Breast epithelium (tissue), 3 donors: ENCODE measurements at regions not wholly inside any gene's neighbourhood (a gene's known extent, or its start where the extent isn't known, plus 50 kb on each side); places are given as distances from the start of the nearest gene placed in this dataset.

Experiments used
- POLR2A ChIP-seq: fragments of 450-650 bp; IDR thresholded peaks from one replicate; pipeline ENCODE4 v1.6.1; 2016; ENCODE audit warnings: antibody characterized with exemption, mild to moderate bottlenecking, moderate library complexity
- POLR2AphosphoS5 ChIP-seq, 3 donors: sonication (generic); formaldehyde crosslinking; IDR thresholded peaks; one replicate each; pipeline ENCODE4 v1.6.1; 2017; ENCODE audit warnings: antibody characterized with exemption in 3 of 3
- TF ChIP-seq, protein P1 (sequence below), 3 donors: fragments of 450-650 bp; IDR thresholded peaks; one replicate each; pipeline ENCODE4 v1.5.1; 2016 to 2017; ENCODE audit warnings: antibody characterized with exemption in 3 of 3, mild to moderate bottlenecking in 3 of 3, moderate library complexity in 3 of 3

DNA sequence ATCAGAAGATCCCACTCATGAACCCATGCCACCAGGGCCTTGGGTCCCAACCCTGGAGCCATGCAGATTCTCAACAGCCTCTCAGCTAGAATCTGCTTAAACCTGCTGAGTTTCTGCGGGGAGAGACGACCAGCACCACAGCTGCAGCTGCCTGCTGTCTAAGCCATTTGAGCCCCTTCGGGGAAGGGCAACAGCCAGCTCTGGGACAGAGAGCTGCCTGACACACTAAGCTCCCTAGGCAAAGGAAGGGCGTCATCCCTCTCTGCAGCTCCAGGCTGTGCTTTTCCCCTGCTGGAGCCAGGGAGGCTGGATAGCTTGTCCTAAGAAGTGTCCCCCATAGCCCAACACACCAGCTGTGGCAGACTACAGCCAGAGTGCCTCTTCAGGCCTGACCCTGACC, 182.5 kb downstream of the OTOR start:
- TF ChIP-seq, protein P1, sequence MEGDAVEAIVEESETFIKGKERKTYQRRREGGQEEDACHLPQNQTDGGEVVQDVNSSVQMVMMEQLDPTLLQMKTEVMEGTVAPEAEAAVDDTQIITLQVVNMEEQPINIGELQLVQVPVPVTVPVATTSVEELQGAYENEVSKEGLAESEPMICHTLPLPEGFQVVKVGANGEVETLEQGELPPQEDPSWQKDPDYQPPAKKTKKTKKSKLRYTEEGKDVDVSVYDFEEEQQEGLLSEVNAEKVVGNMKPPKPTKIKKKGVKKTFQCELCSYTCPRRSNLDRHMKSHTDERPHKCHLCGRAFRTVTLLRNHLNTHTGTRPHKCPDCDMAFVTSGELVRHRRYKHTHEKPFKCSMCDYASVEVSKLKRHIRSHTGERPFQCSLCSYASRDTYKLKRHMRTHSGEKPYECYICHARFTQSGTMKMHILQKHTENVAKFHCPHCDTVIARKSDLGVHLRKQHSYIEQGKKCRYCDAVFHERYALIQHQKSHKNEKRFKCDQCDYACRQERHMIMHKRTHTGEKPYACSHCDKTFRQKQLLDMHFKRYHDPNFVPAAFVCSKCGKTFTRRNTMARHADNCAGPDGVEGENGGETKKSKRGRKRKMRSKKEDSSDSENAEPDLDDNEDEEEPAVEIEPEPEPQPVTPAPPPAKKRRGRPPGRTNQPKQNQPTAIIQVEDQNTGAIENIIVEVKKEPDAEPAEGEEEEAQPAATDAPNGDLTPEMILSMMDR (IDR thresholded peaks at IDR 0.05) = no peak
- TF ChIP-seq POLR2AphosphoS5 (IDR thresholded peaks at IDR 0.05) = no peak
- TF ChIP-seq POLR2A = no peak
